HG03442 (cell line): ENCODE measurements at regions not wholly inside any gene's neighbourhood (a gene's known extent, or its start where the extent isn't known, plus 50 kb on each side); places are given as distances from the start of the nearest gene placed in this dataset.
"Not testable (repeated sequence)": the region's sequence is repeated elsewhere in the genome, so short reads cannot be mapped to it uniquely, and the experiment has no call there.

Experiments
- ATAC-seq: cut with Tn5 transposase; IDR thresholded peaks from one replicate; pipeline ENCODE4 v1.9.1; 2021; ENCODE audit warnings: mild to moderate bottlenecking, moderate library complexity; ENCODE audit not compliant: unreplicated experiment

GRCh38 chr18:70416496-70416895 lies 127.7 kb downstream of the SOCS6 start:
- ATAC-seq, result no peak

GRCh38 chr18:70415823-70416488 lies 127.1 kb downstream of the SOCS6 start:
- ATAC-seq, result no peak

- no peak for ATAC-seq
Observed at GRCh38 chr18:70414315-70414900, 125.6 kb downstream of the SOCS6 start.

GRCh38 chr18:70413455-70413854 lies 124.6 kb downstream of the SOCS6 start:
- no peak for ATAC-seq

GRCh38 chr18:70411876-70412435 lies 123.1 kb downstream of the SOCS6 start:
- no peak for ATAC-seq

GRCh38 chr18:70411307-70411706 lies 122.5 kb downstream of the SOCS6 start:
- no peak for ATAC-seq

- ATAC-seq, result no peak
Observed at GRCh38 chr18:70405052-70405451, 116.2 kb downstream of the SOCS6 start.

- ATAC-seq, result no peak
Observed at GRCh38 chr18:70400476-70400875, 111.6 kb downstream of the SOCS6 start.

- no peak for ATAC-seq
Observed at GRCh38 chr18:70398076-70398475, 109.2 kb downstream of the SOCS6 start.

- no peak for ATAC-seq
Observed at GRCh38 chr18:70397259-70397925, 108.5 kb downstream of the SOCS6 start.

- not testable (repeated sequence) for ATAC-seq
Observed at GRCh38 chr18:70395771-70396170, 106.9 kb downstream of the SOCS6 start.

- no peak for ATAC-seq
Observed at GRCh38 chr18:70394672-70395071, 105.8 kb downstream of the SOCS6 start.

GRCh38 chr18:70390371-70391090 lies 101.7 kb downstream of the SOCS6 start:
- no peak for ATAC-seq

GRCh38 chr18:70389036-70389435 lies 100.2 kb downstream of the SOCS6 start:
- not testable (repeated sequence) for ATAC-seq

- ATAC-seq, result no peak
Observed at GRCh38 chr18:70387027-70387426, 98.2 kb downstream of the SOCS6 start.

GRCh38 chr18:70386582-70386981 lies 97.7 kb downstream of the SOCS6 start:
- no peak for ATAC-seq

- ATAC-seq, result no peak
Observed at GRCh38 chr18:70385474-70385873, 96.6 kb downstream of the SOCS6 start.

- peak; percentile 53 for ATAC-seq
Observed at GRCh38 chr18:70384181-70384790, 95.4 kb downstream of the SOCS6 start.

GRCh38 chr18:70382992-70383717 lies 94.3 kb downstream of the SOCS6 start:
- no peak for ATAC-seq

GRCh38 chr18:70382017-70382416 lies 93.2 kb downstream of the SOCS6 start:
- ATAC-seq, result no peak
